ENCODE measurements at regions not wholly inside any gene's neighbourhood (a gene's known extent, or its start where the extent isn't known, plus 50 kb on each side); places are given as distances from the start of the nearest gene placed in this dataset.

DNA sequence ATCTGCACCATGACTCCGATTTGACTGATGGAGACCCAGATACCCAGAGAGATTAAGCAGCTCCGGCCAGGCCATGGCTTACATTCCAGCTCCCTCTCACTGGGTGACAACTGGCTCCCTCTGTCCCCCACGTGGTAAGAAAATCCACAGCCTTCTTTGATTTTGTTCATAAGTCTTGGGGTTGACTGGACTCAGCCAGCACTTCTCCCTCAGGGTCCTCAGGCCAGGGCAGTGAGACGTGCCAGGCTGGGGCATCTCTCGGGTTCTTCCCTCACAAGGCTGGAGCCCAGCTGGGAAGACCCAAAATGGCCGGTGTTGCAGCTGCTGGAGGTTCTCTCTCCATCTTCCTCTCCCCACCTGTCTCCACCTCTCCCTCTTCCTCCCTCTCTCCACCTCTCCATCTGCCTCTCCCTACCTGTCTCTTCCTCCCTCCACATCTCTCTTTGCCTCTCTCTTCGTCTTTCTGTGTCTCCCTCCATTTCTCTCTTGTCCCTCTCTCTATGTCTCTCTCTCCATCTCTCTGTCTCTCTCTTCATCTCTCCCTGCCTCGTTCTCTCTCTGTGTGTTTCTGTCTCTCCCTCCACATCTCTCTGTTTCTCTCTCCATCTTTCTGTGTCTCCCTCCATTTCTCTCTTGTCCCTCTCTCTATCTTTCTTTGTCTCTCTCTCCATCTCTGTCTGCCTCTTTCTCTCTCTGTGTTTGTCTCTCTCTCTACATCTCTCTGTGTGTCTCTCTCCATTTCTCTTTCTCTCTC lies 105.3 kb downstream of the FOXL1 start:
- Histone ChIP-seq H3K9ac (ENCODE audit: low read depth, low read length) (no peak overlapping the region), H3K9me3 (ENCODE audit: control insufficient read depth, insufficient read depth, low read length) (no peaks in the 10 kb centered on the region; the same call in 1 of the 2 replicates), H3K4me1 (ENCODE audit: insufficient read depth, low read length) (no peaks in the 10 kb centered on the region), H3K36me3 (ENCODE audit: insufficient read depth, low read length) (no peaks in the 10 kb centered on the region)

DNA sequence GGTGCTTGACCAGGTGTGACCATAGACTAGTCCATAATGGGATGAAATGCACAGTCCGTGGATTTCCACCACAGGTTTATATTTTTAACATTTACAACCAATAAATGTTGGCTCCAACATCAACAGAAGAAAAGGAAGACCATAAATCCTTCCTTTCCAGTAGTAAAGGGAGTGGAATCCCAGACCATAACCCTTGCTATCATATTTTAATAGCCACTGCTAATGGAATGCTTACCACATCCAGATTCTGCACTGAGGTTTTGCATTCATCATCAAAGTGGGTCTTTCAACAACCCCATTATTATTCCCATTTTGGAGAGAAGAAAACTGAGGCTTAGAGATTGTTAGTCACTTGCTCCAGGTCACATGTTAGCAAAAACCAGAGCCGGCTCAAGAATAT lies 106.7 kb downstream of the FOXL1 start:
- Histone ChIP-seq H3K9me3 (ENCODE audit: control insufficient read depth, insufficient read depth, low read length) (no peaks in the 10 kb centered on the region), H3K4me1 (ENCODE audit: insufficient read depth, low read length) (no peaks in the 10 kb centered on the region), H3K9ac (ENCODE audit: low read depth, low read length) (no peak overlapping the region), H3K36me3 (ENCODE audit: insufficient read depth, low read length) (no peaks in the 10 kb centered on the region)

- H3K4me1 ChIP-seq (ENCODE audit: insufficient read depth, low read length) = no peaks in the 10 kb centered on the region
- H3K9ac ChIP-seq (ENCODE audit: low read depth, low read length) = no peak overlapping the region
- no peaks in the 10 kb centered on the region for H3K36me3 ChIP-seq (ENCODE audit: insufficient read depth, low read length)
- no peaks in the 10 kb centered on the region for H3K9me3 ChIP-seq (ENCODE audit: control insufficient read depth, insufficient read depth, low read length)
Observed at GRCh38 chr16:86690970-86691369, 112.6 kb downstream of the FOXL1 start.

DNA sequence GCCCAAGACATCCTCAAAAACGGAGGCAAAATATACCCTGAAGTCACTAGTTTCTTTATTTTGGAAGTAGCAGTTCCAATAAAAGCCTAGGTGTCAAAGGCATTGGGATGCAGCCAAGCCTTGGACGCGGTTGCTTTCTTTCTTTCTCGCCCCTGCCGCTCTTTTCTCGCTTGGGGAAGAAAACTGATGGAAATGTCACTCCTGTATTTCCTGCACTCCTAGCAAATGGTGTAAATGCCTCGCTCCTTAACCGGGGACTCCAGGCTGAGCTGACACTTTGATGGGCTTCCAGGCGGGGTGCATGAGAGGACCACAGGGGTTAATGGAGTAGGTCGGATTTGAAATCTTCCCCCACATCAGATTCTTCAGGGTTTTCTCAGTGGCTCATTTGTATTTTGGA lies 114.1 kb downstream of the FOXL1 start:
- no peaks in the 10 kb centered on the region for H3K9me3 ChIP-seq (ENCODE audit: control insufficient read depth, insufficient read depth, low read length)
- no peaks in the 10 kb centered on the region for H3K4me1 ChIP-seq (ENCODE audit: insufficient read depth, low read length)
- no peaks in the 10 kb centered on the region for H3K36me3 ChIP-seq (ENCODE audit: insufficient read depth, low read length)
- no peak overlapping the region for H3K9ac ChIP-seq (ENCODE audit: low read depth, low read length)

DNA sequence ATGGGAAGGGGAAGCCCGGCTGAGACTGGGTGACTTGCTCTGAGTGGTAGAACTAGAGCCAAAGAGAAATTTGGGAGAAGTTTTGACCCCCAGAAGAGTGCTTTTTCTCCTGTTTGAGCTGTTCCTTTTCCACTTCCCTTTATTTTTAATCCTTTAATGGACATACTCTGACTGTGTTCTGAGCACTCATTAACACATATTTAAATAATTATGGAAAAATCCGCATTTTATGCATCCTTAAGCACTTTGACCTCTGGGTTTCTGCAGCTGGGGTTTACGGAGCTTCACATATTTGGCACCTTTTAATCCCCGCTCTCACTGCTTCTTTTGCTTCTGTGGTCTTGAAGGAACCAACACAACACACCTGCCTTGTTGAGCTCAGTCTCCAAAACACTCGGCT lies 114.7 kb downstream of the FOXL1 start:
- no peak overlapping the region for H3K9ac ChIP-seq (ENCODE audit: low read depth, low read length)
- no peaks in the 10 kb centered on the region for H3K9me3 ChIP-seq (ENCODE audit: control insufficient read depth, insufficient read depth, low read length)
- no peaks in the 10 kb centered on the region for H3K36me3 ChIP-seq (ENCODE audit: insufficient read depth, low read length)
- H3K4me1 ChIP-seq (ENCODE audit: insufficient read depth, low read length) = no peaks in the 10 kb centered on the region

- H3K9ac ChIP-seq (ENCODE audit: low read depth, low read length) = no peak overlapping the region
- no peaks in the 10 kb centered on the region for H3K4me1 ChIP-seq (ENCODE audit: insufficient read depth, low read length)
- H3K36me3 ChIP-seq (ENCODE audit: insufficient read depth, low read length) = no peaks in the 10 kb centered on the region
- no peaks in the 10 kb centered on the region for H3K9me3 ChIP-seq (ENCODE audit: control insufficient read depth, insufficient read depth, low read length)
Observed at GRCh38 chr16:86697715-86698114, 119.4 kb downstream of the FOXL1 start.

DNA sequence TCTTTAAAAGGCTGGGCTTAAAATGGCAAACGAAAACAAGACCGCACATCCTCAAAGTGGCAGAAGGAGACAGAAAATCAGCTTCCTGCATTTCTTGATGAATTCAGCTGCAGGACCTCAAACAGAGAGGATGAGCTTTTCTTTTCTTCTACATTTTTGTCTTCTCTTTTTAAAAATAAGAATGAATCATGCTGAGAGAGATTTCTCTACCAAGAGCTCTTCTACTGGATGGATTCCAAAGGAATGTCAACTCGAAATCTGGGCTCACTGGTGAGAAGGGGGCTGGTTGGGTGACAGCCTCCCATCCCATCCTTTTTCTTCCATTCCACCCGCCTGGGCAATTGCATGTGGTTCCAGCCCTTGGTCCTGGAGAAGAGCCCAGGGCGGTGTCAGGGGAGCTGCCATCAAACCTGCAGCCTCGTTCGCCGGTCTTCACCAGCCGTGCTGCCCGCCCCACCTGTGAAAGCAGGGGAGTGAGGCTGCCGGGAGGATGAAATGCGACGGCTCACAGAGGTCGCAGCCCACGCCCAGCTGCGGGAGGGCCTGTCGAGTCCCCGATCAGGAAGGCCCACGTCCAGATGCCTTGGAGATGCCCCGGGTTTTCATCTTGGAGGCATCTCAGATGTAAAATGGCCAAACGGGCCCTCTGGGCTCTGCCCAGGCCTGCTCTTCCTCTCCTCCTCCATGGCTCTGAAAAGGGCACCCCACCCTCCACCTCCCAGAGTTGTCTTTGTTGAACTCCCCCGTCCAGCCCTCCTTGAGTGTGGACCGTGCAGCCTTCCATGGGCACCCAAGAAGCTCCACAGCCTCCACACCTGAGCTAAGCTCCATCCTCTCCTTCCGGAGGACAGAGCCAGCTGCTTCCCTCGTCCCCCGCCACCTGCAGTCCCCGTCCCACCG lies 121.9 kb downstream of the FOXL1 start:
- H3K36me3 ChIP-seq (ENCODE audit: insufficient read depth, low read length) = no peaks in the 10 kb centered on the region
- no peak overlapping the region for H3K9ac ChIP-seq (ENCODE audit: low read depth, low read length)
- no peaks in the 10 kb centered on the region for H3K9me3 ChIP-seq (ENCODE audit: control insufficient read depth, insufficient read depth, low read length)
- H3K4me1 ChIP-seq (ENCODE audit: insufficient read depth, low read length) = no peaks in the 10 kb centered on the region

DNA sequence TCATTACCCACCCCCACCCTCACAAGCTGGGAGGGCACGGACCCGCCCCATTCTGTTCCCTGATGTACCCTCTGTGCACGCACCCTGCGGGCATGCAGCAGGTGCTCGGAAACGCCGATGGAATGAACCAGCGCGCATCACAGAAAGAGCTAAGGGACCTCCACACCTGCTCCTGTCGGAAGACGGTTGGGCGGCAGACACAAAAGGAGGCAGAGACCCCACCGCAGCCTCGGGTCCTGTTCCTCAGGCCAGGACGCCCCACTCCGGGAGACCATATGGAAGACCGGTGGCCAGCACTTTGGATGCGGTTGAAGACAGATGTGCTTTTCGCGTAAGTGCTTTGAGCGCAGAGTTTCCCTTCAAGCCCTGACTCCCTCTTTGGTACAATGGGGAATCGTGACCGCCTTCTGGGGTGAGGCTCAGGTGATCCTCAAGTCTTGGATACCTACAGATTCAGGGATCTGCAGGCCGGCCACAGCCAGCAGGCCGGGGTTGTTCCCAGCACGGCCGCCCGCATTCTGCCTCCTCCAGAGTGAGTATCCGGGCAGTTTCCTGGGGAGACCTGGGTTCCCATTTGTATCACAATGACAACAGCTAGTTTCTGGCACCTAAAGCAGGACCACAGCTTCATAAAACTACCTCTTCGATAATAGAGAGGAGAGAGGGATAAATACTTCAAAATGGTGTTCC lies 123.1 kb downstream of the FOXL1 start:
- H3K36me3 ChIP-seq (ENCODE audit: insufficient read depth, low read length) = no peaks in the 10 kb centered on the region
- no peak overlapping the region for H3K9ac ChIP-seq (ENCODE audit: low read depth, low read length)
- H3K4me1 ChIP-seq (ENCODE audit: insufficient read depth, low read length) = no peaks in the 10 kb centered on the region
- H3K9me3 ChIP-seq (ENCODE audit: control insufficient read depth, insufficient read depth, low read length) = no peaks in the 10 kb centered on the region

GRCh38 chr16:86702824-86703588 lies 124.7 kb downstream of the FOXL1 start:
- Histone ChIP-seq H3K36me3 (ENCODE audit: insufficient read depth, low read length) (no peaks in the 10 kb centered on the region), H3K9me3 (ENCODE audit: control insufficient read depth, insufficient read depth, low read length) (no peaks in the 10 kb centered on the region)

GRCh38 chr16:86704516-86704915 lies 126.2 kb downstream of the FOXL1 start:
- no peaks in the 10 kb centered on the region for H3K36me3 ChIP-seq (ENCODE audit: insufficient read depth, low read length)
- H3K9me3 ChIP-seq (ENCODE audit: control insufficient read depth, insufficient read depth, low read length) = no peaks in the 10 kb centered on the region
- no peak overlapping the region for H3K9ac ChIP-seq (ENCODE audit: low read depth, low read length)
- no peaks in the 10 kb centered on the region for H3K4me1 ChIP-seq (ENCODE audit: insufficient read depth, low read length)

More at GRCh38 chr16:86702824-86703588, 124.7 kb downstream of the FOXL1 start:
- Histone ChIP-seq H3K9ac (ENCODE audit: low read depth, low read length) (no peak overlapping the region), H3K4me1 (ENCODE audit: insufficient read depth, low read length) (no peaks in the 10 kb centered on the region)

- 0 out of 2 replicates have a peak, but pooled peaks cover 3% of the 10 kb centered on the region for H3K4me1 ChIP-seq (ENCODE audit: insufficient read depth, low read length)
- H3K9me3 ChIP-seq (ENCODE audit: control insufficient read depth, insufficient read depth, low read length) = no peaks in the 10 kb centered on the region
- H3K36me3 ChIP-seq (ENCODE audit: insufficient read depth, low read length) = no peaks in the 10 kb centered on the region
- no peak overlapping the region for H3K9ac ChIP-seq (ENCODE audit: low read depth, low read length)
Observed at GRCh38 chr16:86706726-86707125, 128.4 kb downstream of the FOXL1 start.

DNA sequence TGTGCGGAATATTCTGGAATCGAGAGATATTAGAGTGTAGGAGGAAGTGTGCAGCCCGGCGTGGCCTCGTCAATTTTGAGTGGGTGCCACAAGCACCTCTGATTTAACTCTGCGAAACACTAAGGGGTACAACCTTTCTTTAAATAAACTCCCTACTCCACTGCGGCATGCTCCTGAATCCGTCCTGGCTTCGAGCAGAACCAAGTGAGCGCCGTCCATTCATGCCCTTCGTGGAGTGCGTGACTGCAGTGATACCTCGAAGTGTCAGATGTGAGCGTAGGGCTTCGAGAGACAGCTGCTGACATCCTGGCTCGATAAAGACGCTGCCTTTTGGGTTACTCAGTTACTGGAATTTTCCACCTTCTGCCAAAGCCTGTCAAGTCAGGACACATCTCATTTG lies 128.8 kb downstream of the FOXL1 start:
- 0 out of 2 replicates have a peak, but pooled peaks cover 3% of the 10 kb centered on the region for H3K4me1 ChIP-seq (ENCODE audit: insufficient read depth, low read length)
- no peaks in the 10 kb centered on the region for H3K9me3 ChIP-seq (ENCODE audit: control insufficient read depth, insufficient read depth, low read length)
- no peaks in the 10 kb centered on the region for H3K36me3 ChIP-seq (ENCODE audit: insufficient read depth, low read length)
- H3K9ac ChIP-seq (ENCODE audit: low read depth, low read length) = no peak overlapping the region

DNA sequence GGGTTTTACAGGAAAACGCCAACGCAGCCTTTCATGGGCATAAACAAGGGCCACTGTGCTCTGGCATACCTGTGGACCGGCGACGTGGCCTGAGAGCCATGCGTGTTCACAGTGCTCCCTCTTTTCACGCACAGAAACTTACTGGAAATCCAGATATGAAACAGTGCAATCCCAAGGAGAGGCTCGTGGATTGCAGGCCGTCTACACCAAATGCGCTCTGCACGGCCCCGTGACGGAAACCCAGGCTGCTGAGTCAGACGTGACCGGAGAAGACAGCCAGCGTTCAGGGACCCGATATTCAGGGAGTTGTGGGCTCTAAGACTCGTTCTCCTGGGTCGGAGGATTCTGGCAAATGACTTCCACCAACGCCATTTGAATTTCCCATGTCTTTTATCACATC lies 129.2 kb downstream of the FOXL1 start:
- no peaks in the 10 kb centered on the region for H3K9me3 ChIP-seq (ENCODE audit: control insufficient read depth, insufficient read depth, low read length)
- no peak overlapping the region for H3K9ac ChIP-seq (ENCODE audit: low read depth, low read length)
- H3K4me1 ChIP-seq (ENCODE audit: insufficient read depth, low read length) = 0 out of 2 replicates have a peak, but pooled peaks cover 3% of the 10 kb centered on the region
- H3K36me3 ChIP-seq (ENCODE audit: insufficient read depth, low read length) = no peaks in the 10 kb centered on the region

- H3K9ac ChIP-seq (ENCODE audit: low read depth, low read length) = no peak overlapping the region
- no peaks in the 10 kb centered on the region for H3K36me3 ChIP-seq (ENCODE audit: insufficient read depth, low read length)
- H3K4me1 ChIP-seq (ENCODE audit: insufficient read depth, low read length) = 0 out of 2 replicates have a peak, but pooled peaks cover 3% of the 10 kb centered on the region
- no peaks in the 10 kb centered on the region for H3K9me3 ChIP-seq (ENCODE audit: control insufficient read depth, insufficient read depth, low read length)
Observed at GRCh38 chr16:86708431-86708830, 130.1 kb downstream of the FOXL1 start.
